WTC11 (cell line): ENCODE measurements at regions not wholly inside any gene's neighbourhood (a gene's known extent, or its start where the extent isn't known, plus 50 kb on each side); places are given as distances from the start of the nearest gene placed in this dataset.

Experiments
- ATAC-seq: fragments of 200-7000 bp; cut with Tn5 transposase; 2 replicates; pipeline ENCODE4 v1.10.0; 2021; ENCODE audit warnings: mild to moderate bottlenecking, moderate library complexity
- CTCF ChIA-PET: fragments of 300-600 bp; sonication (Branson Sonifier 250); formaldehyde crosslinking; loops from one replicate; lab custom pipeline; 2021; ENCODE audit warnings: antibody characterized with exemption; lab: Charles Lee
- POLR2A ChIA-PET: fragments of 350-600 bp; sonication (Branson Sonifier 250); formaldehyde crosslinking; loops from one replicate; lab custom pipeline; 2021; ENCODE audit warnings: antibody characterized with exemption; lab: Charles Lee
- DNase-seq: peaks from one replicate; pipeline ENCODE4 v3.0.0; 2021; ENCODE audit warnings: low spot score
- H3K27ac Mint-ChIP-seq: 2 replicates; pipeline ENCODE4 v1.8.0; 2021; ENCODE audit warnings: mixed read lengths
- H3K27me3 Mint-ChIP-seq: 2 replicates; pipeline ENCODE4 v1.8.0; 2021; ENCODE audit warnings: low read depth, mild to moderate bottlenecking, moderate library complexity, mixed read lengths
- H3K36me3 Mint-ChIP-seq: 2 replicates; pipeline ENCODE4 v1.8.0; 2021; ENCODE audit warnings: mixed read lengths
- H3K4me1 Mint-ChIP-seq: 2 replicates; pipeline ENCODE4 v1.8.0; 2022; ENCODE audit warnings: mixed read lengths
- H3K4me3 Mint-ChIP-seq: 2 replicates; pipeline ENCODE4 v1.8.0; 2021; ENCODE audit warnings: mild to moderate bottlenecking, moderate library complexity, mixed read lengths
- H3K9me3 Mint-ChIP-seq: 2 replicates; pipeline ENCODE4 v1.8.0; 2021; ENCODE audit warnings: mixed read lengths
- ATF2 ChIP-seq: sonication (generic); formaldehyde crosslinking; IDR thresholded peaks from 2 replicates; pipeline ENCODE4 v1.8.1; 2022; ENCODE audit warnings: low read depth, missing genetic modification reagents, borderline replicate concordance
- CTCF ChIP-seq: fragments of 200-600 bp; IDR thresholded peaks from 2 replicates; pipeline ENCODE4 v1.8.0; 2022; ENCODE audit warnings: antibody characterized with exemption
- E2F1 ChIP-seq: sonication (generic); formaldehyde crosslinking; IDR thresholded peaks from 2 replicates; pipeline ENCODE4 v1.8.0; 2022; ENCODE audit warnings: mild to moderate bottlenecking, missing genetic modification reagents
- ERG ChIP-seq: fragments of 250-450 bp; sonication (Bioruptor Pico); IDR thresholded peaks from 2 replicates; pipeline ENCODE4 v1.8.0; 2021; ENCODE audit warnings: mild to moderate bottlenecking
- GRHL2 ChIP-seq: fragments of 250-450 bp; sonication (Bioruptor Pico); IDR thresholded peaks from 2 replicates; pipeline ENCODE4 v1.8.0; 2022; ENCODE audit warnings: mild to moderate bottlenecking, moderate library complexity; ENCODE audit not compliant: insufficient replicate concordance, severe bottlenecking
- NR1H2 ChIP-seq: sonication (generic); formaldehyde crosslinking; IDR thresholded peaks from 2 replicates; pipeline ENCODE4 v1.9.0; 2021; ENCODE audit warnings: mild to moderate bottlenecking, moderate library complexity, missing genetic modification reagents
- OVOL2 ChIP-seq: fragments of 250-450 bp; sonication (Bioruptor Pico); IDR thresholded peaks from 2 replicates; pipeline ENCODE4 v1.9.0; 2021; ENCODE audit warnings: mild to moderate bottlenecking, borderline replicate concordance
- PRDM15 ChIP-seq: sonication (generic); formaldehyde crosslinking; IDR thresholded peaks from 2 replicates; pipeline ENCODE4 v1.8.0; 2022; ENCODE audit warnings: missing genetic modification reagents
- PREB ChIP-seq: sonication (generic); formaldehyde crosslinking; IDR thresholded peaks from 2 replicates; pipeline ENCODE4 v1.8.1; 2022; ENCODE audit warnings: mild to moderate bottlenecking, missing genetic modification reagents, moderate library complexity, borderline replicate concordance
- PRRX2 ChIP-seq: fragments of 250-450 bp; sonication (Bioruptor Pico); IDR thresholded peaks from 2 replicates; pipeline ENCODE4 v1.8.0; 2021; ENCODE audit warnings: mild to moderate bottlenecking
- SMAD4 ChIP-seq: sonication (generic); formaldehyde crosslinking; IDR thresholded peaks from 2 replicates; pipeline ENCODE4 v1.8.0; 2022; ENCODE audit warnings: mild to moderate bottlenecking, missing genetic modification reagents
- STAT6 ChIP-seq: sonication (generic); formaldehyde crosslinking; conservative IDR thresholded peaks from 2 replicates; pipeline ENCODE4 v1.8.1; 2023; ENCODE audit warnings: mild to moderate bottlenecking, low read depth, missing genetic modification reagents, moderate library complexity
- TEAD1 ChIP-seq: sonication (generic); formaldehyde crosslinking; IDR thresholded peaks from 2 replicates; pipeline ENCODE4 v1.8.0; 2022; ENCODE audit warnings: mild to moderate bottlenecking, missing genetic modification reagents
- TEAD4 ChIP-seq: sonication (generic); formaldehyde crosslinking; IDR thresholded peaks from 2 replicates; pipeline ENCODE4 v1.8.0; 2022; ENCODE audit warnings: mild to moderate bottlenecking, missing genetic modification reagents
- ZBTB21 ChIP-seq: sonication (generic); formaldehyde crosslinking; IDR thresholded peaks from 2 replicates; pipeline ENCODE4 v1.8.1; 2023; ENCODE audit warnings: mild to moderate bottlenecking, missing genetic modification reagents, borderline replicate concordance
- ZNF138 ChIP-seq: sonication (generic); formaldehyde crosslinking; conservative IDR thresholded peaks from 2 replicates; pipeline ENCODE4 v1.8.1; 2022; ENCODE audit warnings: mild to moderate bottlenecking, moderate library complexity, missing genetic modification reagents
- ZNF532 ChIP-seq: fragments of 250-450 bp; sonication (Bioruptor Pico); IDR thresholded peaks from 2 replicates; pipeline ENCODE4 v1.9.0; 2021; ENCODE audit warnings: mild to moderate bottlenecking, borderline replicate concordance

- no peak for TF ChIP-seq PRDM15 (CRISPR knock-in tag)
These were observed 115.7 kb downstream of the MATN1 start (continued) for GRCh38 chr1:30607723-30608122.

- DNase-seq = no peak
- no peak overlapping the region for H3K4me3 Mint-ChIP-seq
- no peaks in the 10 kb centered on the region for H3K36me3 Mint-ChIP-seq
- ATAC-seq = no peak
- no peak overlapping the region for H3K27ac Mint-ChIP-seq
- 0 out of 2 replicates have a peak, but pooled peaks cover 3% of the 10 kb centered on the region for H3K27me3 Mint-ChIP-seq
- POLR2A ChIA-PET = no interaction called here
- H3K9me3 Mint-ChIP-seq = peaks cover 12% of the 10 kb centered on the region
- H3K4me1 Mint-ChIP-seq = 0 out of 2 replicates have a peak, but pooled peaks cover 2% of the 10 kb centered on the region
- CTCF ChIA-PET = interaction anchor here (1.0 kb wide), 1 partner anchor 102 kb away, joined by 3 read pairs; no protein-coding TSS in a partner anchor
- TF ChIP-seq OVOL2 (CRISPR knock-in tag) (no peak), ATF2 (CRISPR knock-in tag) (no peak), CTCF (no peak), TEAD4 (CRISPR knock-in tag) (no peak), GRHL2 (no peak), ERG (no peak), NR1H2 (CRISPR knock-in tag) (no peak), ZBTB21 (CRISPR knock-in tag) (no peak), E2F1 (CRISPR knock-in tag) (no peak), SMAD4 (CRISPR knock-in tag) (no peak), ZNF532 (no peak), ZNF138 (CRISPR knock-in tag) (no peak), PRRX2 (CRISPR knock-in tag) (no peak), PREB (no peak), TEAD1 (no peak), STAT6 (CRISPR knock-in tag) (no peak)
These were observed 117.2 kb downstream of the MATN1 start for GRCh38 chr1:30606166-30606565.
